DND-41 (cell line): ENCODE measurements at regions not wholly inside any gene's neighbourhood (a gene's known extent, or its start where the extent isn't known, plus 50 kb on each side); places are given as distances from the start of the nearest gene placed in this dataset.

Source experiments
- ATAC-seq: fragments of 200-7000 bp; cut with Tn5 transposase; 3 replicates; pipeline ENCODE4 v1.9.1; 2021; ENCODE audit warnings: low read depth; ENCODE audit not compliant: insufficient read depth
- DNase-seq: peaks from one replicate; pipeline ENCODE4 v3.0.0-alpha.2; 2020
- H2AFZ ChIP-seq: 2 replicates; pipeline ENCODE4 v1.6.0; 2012; ENCODE audit warnings: low read depth, low read length
- H3K27ac ChIP-seq: 2 replicates; pipeline ENCODE4 v1.5.1; 2012; ENCODE audit warnings: low read length, inconsistent platforms
- H3K27me3 ChIP-seq: fragments of 200-600 bp; sonication (generic); 2 replicates; pipeline ENCODE4 v1.6.0; 2012; ENCODE audit warnings: low read length, mild to moderate bottlenecking, inconsistent platforms; ENCODE audit not compliant: insufficient read depth, poor library complexity
- H3K36me3 ChIP-seq: 2 replicates; pipeline ENCODE4 v1.5.1; 2012; ENCODE audit warnings: low read length, inconsistent platforms; ENCODE audit not compliant: insufficient read depth
- H3K4me1 ChIP-seq: 2 replicates; pipeline ENCODE4 v1.5.1; 2012; ENCODE audit warnings: mild to moderate bottlenecking, low read length; ENCODE audit not compliant: insufficient read depth
- H3K4me2 ChIP-seq: 2 replicates; pipeline ENCODE4 v1.6.0; 2012; ENCODE audit warnings: mild to moderate bottlenecking, moderate library complexity, low read length, inconsistent platforms; ENCODE audit not compliant: insufficient read depth
- H3K4me3 ChIP-seq, 2 experiments: fragments of 200-600 bp in 1 of 2; shearing (Covaris generic) in 1 of 2; 2 replicates each; pipeline ENCODE4 v1.5.1; 2012 to 2016; ENCODE audit warnings: inconsistent platforms in 2 of 2, low read length in 2 of 2, mild to moderate bottlenecking in 2 of 2, low read depth in 1 of 2, moderate library complexity in 1 of 2
- H3K79me2 ChIP-seq: 2 replicates; pipeline ENCODE4 v1.6.0; 2012; ENCODE audit warnings: low read length, inconsistent platforms; ENCODE audit not compliant: insufficient read depth
- H3K9ac ChIP-seq: 2 replicates; pipeline ENCODE4 v1.6.0; 2012; ENCODE audit warnings: low read depth, mild to moderate bottlenecking, inconsistent platforms, low read length, moderate library complexity
- H3K9me3 ChIP-seq: 2 replicates; pipeline ENCODE4 v1.5.1; 2012; ENCODE audit warnings: low read length, moderate library complexity, mild to moderate bottlenecking, inconsistent platforms; ENCODE audit not compliant: insufficient read depth, severe bottlenecking
- H4K20me1 ChIP-seq: 2 replicates; pipeline ENCODE4 v1.6.0; 2012; ENCODE audit warnings: low read length; ENCODE audit not compliant: insufficient read depth
- EZH2 ChIP-seq: IDR thresholded peaks from 3 replicates; pipeline ENCODE4 v1.6.1; 2012; ENCODE audit warnings: borderline replicate concordance, low read depth, mild to moderate bottlenecking, moderate library complexity, low read length, inconsistent platforms; ENCODE audit not compliant: severe bottlenecking
- TF ChIP-seq, protein P1 (sequence below): IDR thresholded peaks from 2 replicates; pipeline ENCODE4 v1.5.1; 2012; ENCODE audit warnings: borderline replicate concordance, low read length, moderate library complexity, mild to moderate bottlenecking; ENCODE audit not compliant: poor library complexity, severe bottlenecking; ENCODE audit errors: extremely low read depth

DNA sequence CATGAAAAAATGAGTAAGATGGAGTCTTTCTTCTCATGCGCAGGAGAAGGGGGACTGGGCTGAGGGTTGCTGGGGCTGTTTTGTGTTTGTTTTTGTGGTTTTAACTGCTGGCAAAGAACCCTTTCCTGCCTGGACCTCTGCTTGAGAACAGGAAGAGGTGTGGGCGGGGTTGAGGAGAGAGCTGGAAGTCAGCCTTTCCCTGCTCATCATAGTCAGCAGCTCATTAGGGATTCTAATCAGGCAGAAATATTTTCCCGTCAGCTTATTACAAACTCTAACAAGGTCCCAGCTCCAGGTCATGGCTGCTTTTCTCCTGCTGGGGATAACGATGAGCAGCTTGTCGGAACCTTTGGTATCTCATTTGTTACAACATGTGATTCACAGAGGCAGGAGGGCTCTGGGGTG is 185.0 kb upstream of the NRXN3 start:
- Histone ChIP-seq H3K4me3 (no peak overlapping the region), H3K4me1 (peaks cover 13% of the 10 kb centered on the region)

DNA sequence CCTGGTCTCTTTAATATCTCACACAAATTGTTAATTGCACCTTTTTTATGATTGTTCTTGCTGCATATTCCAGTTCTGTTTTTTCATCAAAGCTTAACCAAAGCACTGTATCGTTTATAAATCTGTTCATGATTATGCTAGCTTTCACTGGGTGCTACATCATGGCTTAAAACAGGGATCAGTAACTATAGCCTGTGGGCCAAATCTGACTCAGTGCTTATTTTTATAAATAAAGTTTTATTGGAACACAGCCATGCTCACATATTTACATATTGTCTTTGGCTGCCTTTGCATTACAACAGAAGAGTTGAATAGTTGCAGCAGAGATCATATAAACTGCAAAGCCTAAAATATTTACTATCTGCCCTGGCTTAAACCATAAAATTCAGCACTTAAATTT is 183.4 kb upstream of the NRXN3 start:
- H3K4me1 ChIP-seq, result peaks cover 13% of the 10 kb centered on the region
- DNase-seq (no peak), ATAC-seq (no peak)
- no peaks in the 10 kb centered on the region for H3K36me3 ChIP-seq
- no peaks in the 10 kb centered on the region for H4K20me1 ChIP-seq
- H3K9me3 ChIP-seq, result no peaks in the 10 kb centered on the region
- no peaks in the 10 kb centered on the region for H3K79me2 ChIP-seq
- TF ChIP-seq, protein P1, sequence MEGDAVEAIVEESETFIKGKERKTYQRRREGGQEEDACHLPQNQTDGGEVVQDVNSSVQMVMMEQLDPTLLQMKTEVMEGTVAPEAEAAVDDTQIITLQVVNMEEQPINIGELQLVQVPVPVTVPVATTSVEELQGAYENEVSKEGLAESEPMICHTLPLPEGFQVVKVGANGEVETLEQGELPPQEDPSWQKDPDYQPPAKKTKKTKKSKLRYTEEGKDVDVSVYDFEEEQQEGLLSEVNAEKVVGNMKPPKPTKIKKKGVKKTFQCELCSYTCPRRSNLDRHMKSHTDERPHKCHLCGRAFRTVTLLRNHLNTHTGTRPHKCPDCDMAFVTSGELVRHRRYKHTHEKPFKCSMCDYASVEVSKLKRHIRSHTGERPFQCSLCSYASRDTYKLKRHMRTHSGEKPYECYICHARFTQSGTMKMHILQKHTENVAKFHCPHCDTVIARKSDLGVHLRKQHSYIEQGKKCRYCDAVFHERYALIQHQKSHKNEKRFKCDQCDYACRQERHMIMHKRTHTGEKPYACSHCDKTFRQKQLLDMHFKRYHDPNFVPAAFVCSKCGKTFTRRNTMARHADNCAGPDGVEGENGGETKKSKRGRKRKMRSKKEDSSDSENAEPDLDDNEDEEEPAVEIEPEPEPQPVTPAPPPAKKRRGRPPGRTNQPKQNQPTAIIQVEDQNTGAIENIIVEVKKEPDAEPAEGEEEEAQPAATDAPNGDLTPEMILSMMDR, result no peak
- no peak for TF ChIP-seq EZH2
- H3K4me2 ChIP-seq, result no peak overlapping the region
- H3K27me3 ChIP-seq, result no peaks in the 10 kb centered on the region
- no peak overlapping the region for H3K4me3 ChIP-seq
- no peak overlapping the region for H3K27ac ChIP-seq
- no peak overlapping the region for H2AFZ ChIP-seq
- no peak overlapping the region for H3K9ac ChIP-seq

More for the DNA sequence above, 185.0 kb upstream of the NRXN3 start:
- no peak overlapping the region for H3K4me2 ChIP-seq
- no peaks in the 10 kb centered on the region for H4K20me1 ChIP-seq
- H2AFZ ChIP-seq, result 0 out of 2 replicates have a peak overlapping the region, but pooled peaks have one; percentile 10
- H3K27me3 ChIP-seq, result no peaks in the 10 kb centered on the region
- no peak overlapping the region for H3K9ac ChIP-seq
- ATAC-seq, result peak; percentile 76
- no peaks in the 10 kb centered on the region for H3K79me2 ChIP-seq
- peak; percentile 42 for DNase-seq
- no peaks in the 10 kb centered on the region for H3K9me3 ChIP-seq
- TF ChIP-seq, protein P1, result no peak
- no peak for TF ChIP-seq EZH2
- H3K36me3 ChIP-seq, result no peaks in the 10 kb centered on the region
- 0 out of 2 replicates have a peak overlapping the region, but pooled peaks have one; percentile 3 for H3K27ac ChIP-seq

DNA sequence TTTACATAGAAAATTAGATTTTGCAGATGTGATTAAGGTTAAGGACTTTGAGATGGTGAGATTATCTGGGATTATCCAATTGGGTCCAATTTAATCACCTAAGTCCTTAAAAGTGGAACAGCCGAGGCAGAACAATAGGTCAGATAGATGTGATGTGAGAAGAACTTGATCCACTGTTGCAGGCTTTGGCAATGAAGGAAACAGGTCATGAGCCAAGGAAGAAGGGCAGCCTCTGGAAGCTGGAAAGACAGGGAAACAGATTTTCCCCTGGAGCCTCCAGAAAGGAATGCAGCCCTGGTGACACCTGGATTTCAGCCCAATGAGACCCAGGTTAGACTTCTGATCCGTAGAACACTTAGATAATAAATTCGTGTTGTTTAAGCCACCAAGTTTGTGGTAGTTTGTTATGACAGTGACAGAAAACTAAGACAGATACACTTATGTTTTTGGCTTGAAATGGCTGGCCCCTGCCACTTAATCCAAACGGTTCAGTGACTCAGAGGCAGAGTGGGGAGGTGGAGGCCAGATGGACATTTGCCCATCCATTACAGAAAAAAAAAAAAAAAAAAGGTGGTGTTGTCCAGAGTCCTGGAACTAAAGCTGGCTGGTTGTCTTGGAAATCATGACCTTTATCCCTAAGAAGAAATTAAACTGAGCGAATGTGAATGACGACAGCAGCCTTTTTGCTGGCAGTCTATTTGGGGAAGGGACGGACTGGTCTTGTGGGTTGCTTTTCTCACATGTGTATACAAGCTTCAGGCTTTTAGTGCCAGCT is 181.9 kb upstream of the NRXN3 start:
- H3K9ac ChIP-seq, result no peak overlapping the region
- no peaks in the 10 kb centered on the region for H4K20me1 ChIP-seq
- TF ChIP-seq EZH2, result no peak
- H3K79me2 ChIP-seq, result no peaks in the 10 kb centered on the region
- no peaks in the 10 kb centered on the region for H3K9me3 ChIP-seq
- peaks cover 13% of the 10 kb centered on the region for H3K4me1 ChIP-seq
- H2AFZ ChIP-seq, result no peak overlapping the region
- H3K4me3 ChIP-seq, result no peak overlapping the region
- H3K4me2 ChIP-seq, result no peak overlapping the region
- no peak for DNase-seq
- H3K27ac ChIP-seq, result no peak overlapping the region
- H3K27me3 ChIP-seq, result no peaks in the 10 kb centered on the region
- ATAC-seq, result no peak
- no peaks in the 10 kb centered on the region for H3K36me3 ChIP-seq

DNA sequence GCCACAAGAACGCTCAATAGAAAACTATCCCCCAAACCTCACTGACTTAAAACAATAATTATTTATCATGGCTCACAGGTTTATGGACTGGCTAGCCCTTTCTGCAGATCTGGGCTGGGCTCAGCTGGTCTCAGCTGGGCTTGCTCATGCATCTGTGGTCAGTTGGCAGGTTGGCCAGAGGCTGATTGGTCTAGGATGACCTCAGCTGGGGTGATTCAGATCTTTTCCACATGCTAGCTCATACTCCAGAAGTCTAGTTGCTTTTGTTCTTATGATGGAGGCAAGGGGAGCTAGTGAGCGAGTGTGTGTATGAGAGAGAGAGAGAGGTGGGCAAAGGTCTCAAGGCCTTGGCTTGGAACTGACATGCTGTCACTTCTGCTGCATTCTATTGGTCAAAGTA is 181.2 kb upstream of the NRXN3 start:
- Histone ChIP-seq H2AFZ (no peak overlapping the region), H3K4me3 (no peak overlapping the region), H3K36me3 (no peaks in the 10 kb centered on the region), H3K4me2 (no peak overlapping the region), H3K27ac (no peak overlapping the region), H3K4me1 (peaks cover 12% of the 10 kb centered on the region), H3K27me3 (no peaks in the 10 kb centered on the region), H3K9ac (no peak overlapping the region), H4K20me1 (no peaks in the 10 kb centered on the region), H3K9me3 (no peaks in the 10 kb centered on the region), H3K79me2 (no peaks in the 10 kb centered on the region)
- ATAC-seq (no peak), DNase-seq (no peak)
- TF ChIP-seq, protein P1, result no peak
- TF ChIP-seq EZH2, result no peak
